Panc1 (cell line): ENCODE measurements at regions not wholly inside any gene's neighbourhood (a gene's known extent, or its start where the extent isn't known, plus 50 kb on each side); places are given as distances from the start of the nearest gene placed in this dataset.

Source experiments
- CTCF ChIP-seq: fragments of 450-650 bp; IDR thresholded peaks from 2 replicates; pipeline ENCODE4 v1.5.1; 2017; ENCODE audit warnings: mild to moderate bottlenecking
- POLR2AphosphoS5 ChIP-seq: IDR thresholded peaks from 2 replicates; pipeline ENCODE4 v1.6.1; 2012; ENCODE audit warnings: mild to moderate bottlenecking, low read depth, low read length, moderate library complexity
- REST ChIP-seq, 2 experiments: IDR thresholded peaks; 2 replicates each; pipeline ENCODE4 v1.6.1; 2011 to 2012; ENCODE audit warnings: low read depth in 2 of 2, control low read depth in 1 of 2, low read length in 1 of 2, mild to moderate bottlenecking in 1 of 2, moderate library complexity in 1 of 2; ENCODE audit not compliant: insufficient read depth in 1 of 2
- TCF7L2 ChIP-seq: IDR thresholded peaks from 2 replicates; pipeline ENCODE4 v1.6.1; 2011; ENCODE audit warnings: mild to moderate bottlenecking, low read depth, low read length, inconsistent platforms

GRCh38 chr11:87392665-87393064, 354.9 kb downstream of the TMEM135 start:
- TF ChIP-seq CTCF (no peak), POLR2AphosphoS5 (no peak), REST (IDR thresholded peaks at IDR 0.05; ENCODE audit: insufficient read depth in 1 of 2, low read depth in 2 of 2, low read length in 1 of 2) (no peak), TCF7L2 (no peak)
